C4-2B (cell line): ENCODE measurements at regions not wholly inside any gene's neighbourhood (a gene's known extent, or its start where the extent isn't known, plus 50 kb on each side); places are given as distances from the start of the nearest gene placed in this dataset.
"Not testable (repeated sequence)": the region's sequence is repeated elsewhere in the genome, so short reads cannot be mapped to it uniquely, and the experiment has no call there.

Experiments
- H3K27ac ChIP-seq: fragments of 450-650 bp; 2 replicates; pipeline ENCODE4 v1.5.1; 2017
- ZFX ChIP-seq: fragments of 450-650 bp; IDR thresholded peaks from 2 replicates; pipeline ENCODE4 v1.6.1; 2017
- TF ChIP-seq, protein P1 (sequence below): fragments of 450-650 bp; conservative IDR thresholded peaks from 2 replicates; pipeline ENCODE4 v1.5.1; 2017; ENCODE audit warnings: mild to moderate bottlenecking

DNA sequence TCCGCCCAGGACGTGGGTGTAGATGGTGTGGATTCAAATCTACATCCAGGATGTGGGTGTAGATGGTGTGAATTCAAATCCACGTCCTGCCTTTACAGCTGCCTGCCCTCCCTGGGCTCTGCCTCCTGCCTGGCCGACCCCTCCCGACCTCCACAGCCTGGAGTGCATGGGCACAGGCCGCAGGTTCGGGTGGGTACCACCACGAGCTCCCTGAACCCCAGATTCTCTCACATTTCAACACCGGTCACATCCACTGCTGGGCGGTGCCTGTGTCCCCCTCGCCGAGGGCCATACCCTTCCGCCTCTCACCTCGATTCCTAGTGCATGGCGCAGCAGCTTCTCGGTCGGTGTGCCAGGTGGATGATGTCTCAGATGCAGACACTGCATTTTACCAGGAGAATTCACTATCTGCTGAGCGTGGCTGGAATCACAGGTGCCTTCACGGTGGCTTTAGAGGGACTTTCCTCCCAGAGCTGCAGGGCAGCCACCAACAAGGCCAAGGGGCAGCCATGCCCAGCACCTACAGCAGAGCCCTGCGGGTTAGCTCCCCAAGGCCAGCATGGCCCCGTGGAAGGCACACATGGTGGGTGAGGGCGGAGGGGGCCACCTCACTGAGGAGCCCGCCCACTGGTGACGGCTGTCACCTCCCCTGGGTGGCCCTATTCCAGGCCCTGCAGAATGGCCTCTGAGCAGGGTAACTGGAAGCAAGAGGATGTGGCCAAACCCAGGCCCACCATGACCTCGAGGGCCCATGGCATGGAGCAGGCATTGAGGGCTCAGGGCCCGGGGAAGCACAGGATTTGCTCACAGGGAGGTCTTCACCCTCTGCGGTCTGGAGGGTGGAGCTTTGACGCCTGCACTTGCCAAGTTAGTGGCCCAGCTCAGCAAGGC, 638.5 kb downstream of the TBC1D22A start:
- TF ChIP-seq, protein P1, sequence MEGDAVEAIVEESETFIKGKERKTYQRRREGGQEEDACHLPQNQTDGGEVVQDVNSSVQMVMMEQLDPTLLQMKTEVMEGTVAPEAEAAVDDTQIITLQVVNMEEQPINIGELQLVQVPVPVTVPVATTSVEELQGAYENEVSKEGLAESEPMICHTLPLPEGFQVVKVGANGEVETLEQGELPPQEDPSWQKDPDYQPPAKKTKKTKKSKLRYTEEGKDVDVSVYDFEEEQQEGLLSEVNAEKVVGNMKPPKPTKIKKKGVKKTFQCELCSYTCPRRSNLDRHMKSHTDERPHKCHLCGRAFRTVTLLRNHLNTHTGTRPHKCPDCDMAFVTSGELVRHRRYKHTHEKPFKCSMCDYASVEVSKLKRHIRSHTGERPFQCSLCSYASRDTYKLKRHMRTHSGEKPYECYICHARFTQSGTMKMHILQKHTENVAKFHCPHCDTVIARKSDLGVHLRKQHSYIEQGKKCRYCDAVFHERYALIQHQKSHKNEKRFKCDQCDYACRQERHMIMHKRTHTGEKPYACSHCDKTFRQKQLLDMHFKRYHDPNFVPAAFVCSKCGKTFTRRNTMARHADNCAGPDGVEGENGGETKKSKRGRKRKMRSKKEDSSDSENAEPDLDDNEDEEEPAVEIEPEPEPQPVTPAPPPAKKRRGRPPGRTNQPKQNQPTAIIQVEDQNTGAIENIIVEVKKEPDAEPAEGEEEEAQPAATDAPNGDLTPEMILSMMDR: no peak
- TF ChIP-seq ZFX: no peak
- H3K27ac ChIP-seq: no peak overlapping the region

- H3K27ac ChIP-seq: not testable (repeated sequence)
These were observed 637.7 kb downstream of the TBC1D22A start for GRCh38 chr22:47400131-47400530.

- no peak for TF ChIP-seq ZFX
- TF ChIP-seq, protein P1: no peak
- H3K27ac ChIP-seq: no peak overlapping the region
These were observed 636.7 kb downstream of the TBC1D22A start for GRCh38 chr22:47398921-47399790.

- no peak for TF ChIP-seq ZFX
- TF ChIP-seq, protein P1: no peak
- no peak overlapping the region for H3K27ac ChIP-seq
These were observed 636.0 kb downstream of the TBC1D22A start for GRCh38 chr22:47398491-47398890.

GRCh38 chr22:47397673-47398072, 635.2 kb downstream of the TBC1D22A start:
- TF ChIP-seq ZFX: no peak
- TF ChIP-seq, protein P1: no peak
- no peak overlapping the region for H3K27ac ChIP-seq

- TF ChIP-seq, protein P1: no peak
- TF ChIP-seq ZFX: no peak
- H3K27ac ChIP-seq: no peak overlapping the region
These were observed 634.1 kb downstream of the TBC1D22A start for GRCh38 chr22:47396515-47396914.

- H3K27ac ChIP-seq: no peak overlapping the region
- TF ChIP-seq, protein P1: no peak
- no peak for TF ChIP-seq ZFX
These were observed 633.7 kb downstream of the TBC1D22A start for GRCh38 chr22:47396105-47396504.
